GM18519 (cell line): ENCODE measurements at regions not wholly inside any gene's neighbourhood (a gene's known extent, or its start where the extent isn't known, plus 50 kb on each side); places are given as distances from the start of the nearest gene placed in this dataset.
A peak's percentile ranks its signal among the peaks of the same experiment; 100 is the strongest.
"Not testable (repeated sequence)": the region's sequence is repeated elsewhere in the genome, so short reads cannot be mapped to it uniquely, and the experiment has no call there.

Experiments
- ATAC-seq: cut with Tn5 transposase; IDR thresholded peaks from one replicate; pipeline ENCODE4 v1.9.1; 2021; ENCODE audit warnings: mild to moderate bottlenecking, moderate library complexity; ENCODE audit not compliant: unreplicated experiment, low FRiP score

- no peak for ATAC-seq
Measured at GRCh38 chr1:121443001-121443540, 258.3 kb downstream of the SRGAP2C start.

GRCh38 chr1:121444096-121444495 is 259.3 kb downstream of the SRGAP2C start:
- ATAC-seq = no peak

GRCh38 chr1:121445679-121446078 is 260.9 kb downstream of the SRGAP2C start:
- no peak for ATAC-seq

GRCh38 chr1:121447280-121447923 is 262.6 kb downstream of the SRGAP2C start:
- ATAC-seq = not testable (repeated sequence)

- not testable (repeated sequence) for ATAC-seq
Measured at GRCh38 chr1:121448064-121448463, 263.3 kb downstream of the SRGAP2C start.

- no peak for ATAC-seq
Measured at GRCh38 chr1:121448851-121449250, 264.1 kb downstream of the SRGAP2C start.

GRCh38 chr1:121452484-121452883 is 267.7 kb downstream of the SRGAP2C start:
- no peak for ATAC-seq

- peak; percentile 99 for ATAC-seq
Measured at GRCh38 chr1:121458291-121459048, 273.7 kb downstream of the SRGAP2C start.

- ATAC-seq = no peak
Measured at GRCh38 chr1:121459235-121459634, 274.5 kb downstream of the SRGAP2C start.

- ATAC-seq = not testable (repeated sequence)
Measured at GRCh38 chr1:121469395-121469794, 284.6 kb downstream of the SRGAP2C start.

- ATAC-seq = not testable (repeated sequence)
Measured at GRCh38 chr1:121470401-121470800, 285.6 kb downstream of the SRGAP2C start.

GRCh38 chr1:121471523-121471922 is 286.7 kb downstream of the SRGAP2C start:
- ATAC-seq = peak; percentile 93

- no peak for ATAC-seq
Measured at GRCh38 chr1:121472017-121472416, 287.2 kb downstream of the SRGAP2C start.

- ATAC-seq = no peak
Measured at GRCh38 chr1:121483234-121483633, 298.5 kb downstream of the SRGAP2C start.

- ATAC-seq = no peak
Measured at GRCh38 chr1:121483961-121484424, 299.2 kb downstream of the SRGAP2C start.

- ATAC-seq = not testable (repeated sequence)
Measured at GRCh38 chr1:121494796-121495195, 310.0 kb downstream of the SRGAP2C start.

GRCh38 chr1:121511455-121511854 is 326.7 kb downstream of the SRGAP2C start:
- not testable (repeated sequence) for ATAC-seq

- not testable (repeated sequence) for ATAC-seq
Measured at GRCh38 chr1:121511876-121512275, 327.1 kb downstream of the SRGAP2C start.

- no peak for ATAC-seq
Measured at GRCh38 chr1:121515235-121515634, 330.5 kb downstream of the SRGAP2C start.

GRCh38 chr1:121516234-121516967 is 331.6 kb downstream of the SRGAP2C start:
- ATAC-seq = peak; percentile 89
